NB4 (cell line): ENCODE measurements at regions not wholly inside any gene's neighbourhood (a gene's known extent, or its start where the extent isn't known, plus 50 kb on each side); places are given as distances from the start of the nearest gene placed in this dataset.

Experiments used
- DNase-seq: peaks from one replicate; pipeline ENCODE4 v3.0.0; 2010; ENCODE audit warnings: low read depth
- H3K4me3 ChIP-seq: one replicate; pipeline ENCODE4 v1.5.1; 2011; ENCODE audit warnings: mild to moderate bottlenecking, low read depth, low read length, moderate library complexity
- CTCF ChIP-seq: IDR thresholded peaks from one replicate; pipeline ENCODE4 v1.5.1; 2012; ENCODE audit warnings: low read depth, low read length
- MAX ChIP-seq: IDR thresholded peaks from 2 replicates; pipeline ENCODE4 v1.6.1; 2011; ENCODE audit warnings: low read depth, low read length
- MYC ChIP-seq: IDR thresholded peaks from 2 replicates; pipeline ENCODE4 v1.6.1; 2011; ENCODE audit warnings: low read depth, low read length
- POLR2A ChIP-seq: IDR thresholded peaks from 2 replicates; pipeline ENCODE4 v1.6.1; 2011; ENCODE audit warnings: mild to moderate bottlenecking; ENCODE audit not compliant: insufficient read length; ENCODE audit errors: extremely low read depth

DNA sequence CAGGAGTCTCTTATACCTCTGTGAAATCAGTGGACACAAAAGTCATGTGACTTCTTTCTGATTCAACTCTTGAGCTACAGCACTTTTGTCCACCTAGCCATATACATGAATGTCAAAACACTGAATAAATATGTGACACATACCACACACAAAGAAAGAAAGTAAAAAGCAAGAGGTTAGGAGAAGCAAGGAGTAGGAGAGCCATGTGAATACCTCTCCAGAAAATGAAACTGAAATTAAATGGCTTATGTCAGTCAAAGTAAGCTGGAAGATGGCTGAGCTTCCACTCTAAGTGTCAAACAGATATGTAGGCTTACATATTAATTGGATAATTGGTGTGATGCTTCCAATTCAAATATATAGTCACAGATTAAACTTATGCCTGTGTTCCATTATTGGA, 1050.5 kb downstream of the BCL11A start:
- TF ChIP-seq MYC: no peak
- no peak for TF ChIP-seq CTCF
- TF ChIP-seq POLR2A: no peak
- TF ChIP-seq MAX: no peak
- DNase-seq: no peak
- H3K4me3 ChIP-seq: no peak overlapping the region

DNA sequence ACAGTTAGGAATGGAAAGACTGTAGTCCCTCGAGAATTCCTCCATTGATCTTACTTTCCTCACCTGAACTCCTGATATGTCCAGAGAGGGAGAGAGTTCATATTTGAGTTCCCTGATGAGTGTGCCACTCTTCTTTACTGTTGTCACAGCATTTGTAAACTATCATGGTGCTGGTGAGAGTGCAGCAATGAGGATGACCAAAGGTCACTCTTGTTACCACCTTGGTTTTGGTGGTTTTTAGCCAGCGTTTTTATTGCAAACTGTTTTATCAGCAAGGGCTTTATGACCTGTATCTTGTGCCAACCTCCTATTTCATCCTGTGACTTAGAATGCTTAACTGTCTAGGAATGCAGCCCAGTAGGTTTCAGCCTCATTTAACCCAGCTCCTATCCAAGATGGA, 1062.5 kb downstream of the BCL11A start:
- DNase-seq: no peak
- no peak for TF ChIP-seq CTCF
- no peak for TF ChIP-seq MAX
- TF ChIP-seq POLR2A: no peak
- no peak for TF ChIP-seq MYC
- no peak overlapping the region for H3K4me3 ChIP-seq

DNA sequence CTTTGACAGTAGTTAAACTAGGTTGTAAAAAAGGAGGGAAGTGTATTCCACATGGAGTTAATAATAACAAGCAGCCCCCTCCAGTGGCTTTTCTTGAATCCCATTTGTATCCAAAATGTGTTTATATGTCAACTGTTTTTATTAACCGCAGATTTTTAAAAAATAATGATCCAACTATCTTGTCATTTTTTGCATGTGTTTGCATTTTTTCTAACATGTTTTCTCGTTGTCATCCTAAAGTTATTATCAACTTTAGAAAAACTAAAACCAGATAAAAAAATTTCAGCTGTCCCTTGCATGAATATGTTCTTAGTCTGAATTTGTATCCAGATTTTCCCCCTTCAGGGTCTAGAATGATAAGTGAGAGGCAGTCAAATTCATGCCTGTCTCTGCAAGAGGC, 1063.3 kb downstream of the BCL11A start:
- H3K4me3 ChIP-seq: no peak overlapping the region
- no peak for TF ChIP-seq CTCF
- TF ChIP-seq POLR2A: no peak
- no peak for DNase-seq

- H3K4me3 ChIP-seq: no peak overlapping the region
- no peak for TF ChIP-seq POLR2A
- no peak for DNase-seq
Measured at GRCh38 chr2:59484673-59485072, 1068.8 kb downstream of the BCL11A start.

DNA sequence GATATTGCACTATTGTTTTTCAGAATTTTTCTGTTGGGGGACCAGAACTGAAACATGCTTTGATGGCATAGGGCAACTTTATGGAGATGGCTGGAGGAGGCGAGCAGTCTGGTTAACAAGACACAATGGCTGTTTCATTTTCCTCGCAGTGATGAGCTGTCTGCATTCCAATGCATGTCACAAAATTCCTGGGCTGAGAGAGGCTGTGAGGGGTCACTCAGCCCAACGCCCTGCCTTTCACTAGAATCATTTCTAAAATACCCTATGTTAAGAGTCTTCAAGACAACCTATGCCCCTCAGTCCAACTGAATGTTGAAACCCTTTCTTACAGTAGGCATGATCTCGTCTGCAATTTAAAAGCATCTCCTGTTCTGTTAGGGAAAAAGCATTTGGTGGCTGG, 1090.0 kb downstream of the BCL11A start:
- H3K4me3 ChIP-seq: no peak overlapping the region
- DNase-seq: no peak
- no peak for TF ChIP-seq MYC
- TF ChIP-seq CTCF: no peak
- TF ChIP-seq MAX: no peak
- no peak for TF ChIP-seq POLR2A

- TF ChIP-seq MYC (no peak), CTCF (no peak), POLR2A (no peak)
- DNase-seq: peak; percentile 8
- H3K4me3 ChIP-seq: no peak overlapping the region
Measured at GRCh38 chr2:59462422-59463197, 1090.8 kb downstream of the BCL11A start.
